ENCODE measurements at regions not wholly inside any gene's neighbourhood (a gene's known extent, or its start where the extent isn't known, plus 50 kb on each side); places are given as distances from the start of the nearest gene placed in this dataset.
A peak's percentile ranks its signal among the peaks of the same experiment; 100 is the strongest.

GRCh38 chr18:57921708-57922107 is 118.6 kb upstream of the ATP8B1 start:
- H2AFZ ChIP-seq, result no peak overlapping the region
- H3F3A ChIP-seq (ENCODE audit: insufficient read depth), result peaks cover 11% of the 10 kb centered on the region; the same call in 1 of the 2 replicates
- no peaks in the 10 kb centered on the region for H3K9me3 ChIP-seq (ENCODE audit: low read depth)
- WGBS, 2 experiments (ENCODE audit: low coverage in 1 of 2, low lambda C conversion rate in 2 of 2, missing lambda C conversion rate in 2 of 2), result 80 to 82% methylated on average over 4 of the region's 4 CpGs
- H3K27me3 ChIP-seq (replicated peaks; ENCODE audit: insufficient read depth), result no peaks in the 10 kb centered on the region; the same call in none of the 2 replicates
- no peaks in the 10 kb centered on the region for H4K20me1 ChIP-seq (ENCODE audit: insufficient read depth)
- no peaks in the 10 kb centered on the region for H3K79me2 ChIP-seq (ENCODE audit: insufficient read depth)
- TF ChIP-seq EZH2 (IDR thresholded peaks at IDR 0.05; ENCODE audit: insufficient read depth, poor library complexity, severe bottlenecking) (no peak), EZH2phosphoT487 (IDR thresholded peaks at IDR 0.05; ENCODE audit: insufficient read depth, low read depth) (no peak)
- no peak overlapping the region for H3K4me3 ChIP-seq
- no peak overlapping the region for H3K4me2 ChIP-seq (ENCODE audit: unreplicated experiment)
- peaks cover 12% of the 10 kb centered on the region for H3K4me1 ChIP-seq (ENCODE audit: insufficient read depth)
- DNase-seq, result peak; percentile 57
- H3K27ac ChIP-seq, result no peak overlapping the region
- no peaks in the 10 kb centered on the region for H3K9me2 ChIP-seq (ENCODE audit: insufficient read depth)
- in situ Hi-C loops (cut with MboI), result no loop called here
- no peaks in the 10 kb centered on the region for H3K36me3 ChIP-seq (ENCODE audit: low read depth)
- no peak overlapping the region for H3K9ac ChIP-seq

GRCh38 chr18:57920036-57920435 is 116.9 kb upstream of the ATP8B1 start:
- H3K4me2 ChIP-seq (ENCODE audit: unreplicated experiment), result no peak overlapping the region
- H3K4me1 ChIP-seq (ENCODE audit: insufficient read depth), result no peaks in the 10 kb centered on the region
- no peak overlapping the region for H3K27ac ChIP-seq
- no peak for DNase-seq
- no peaks in the 10 kb centered on the region for H3K36me3 ChIP-seq (ENCODE audit: low read depth)
- H3K27me3 ChIP-seq (replicated peaks; ENCODE audit: insufficient read depth), result no peaks in the 10 kb centered on the region; the same call in none of the 2 replicates
- no peaks in the 10 kb centered on the region for H3K9me3 ChIP-seq (ENCODE audit: low read depth)
- TF ChIP-seq EZH2phosphoT487 (IDR thresholded peaks at IDR 0.05; ENCODE audit: insufficient read depth, low read depth) (no peak), EZH2 (IDR thresholded peaks at IDR 0.05; ENCODE audit: insufficient read depth, poor library complexity, severe bottlenecking) (no peak)
- no peaks in the 10 kb centered on the region for H3K79me2 ChIP-seq (ENCODE audit: insufficient read depth)
- H2AFZ ChIP-seq, result no peak overlapping the region
- no peaks in the 10 kb centered on the region for H3K9me2 ChIP-seq (ENCODE audit: insufficient read depth)
- no peak overlapping the region for H3K9ac ChIP-seq
- WGBS, 2 experiments (ENCODE audit: low coverage in 1 of 2, low lambda C conversion rate in 2 of 2, missing lambda C conversion rate in 2 of 2), result 31 to 39% methylated on average over 1 of the region's 1 CpG
- in situ Hi-C loops (cut with MboI), result no loop called here
- H4K20me1 ChIP-seq (ENCODE audit: insufficient read depth), result no peaks in the 10 kb centered on the region
- H3K4me3 ChIP-seq, result no peak overlapping the region
- no peaks in the 10 kb centered on the region for H3F3A ChIP-seq (ENCODE audit: insufficient read depth)

- Histone ChIP-seq H3K36me3 (ENCODE audit: low read depth) (no peaks in the 10 kb centered on the region), H3K4me1 (ENCODE audit: insufficient read depth) (no peaks in the 10 kb centered on the region), H3K4me2 (ENCODE audit: unreplicated experiment) (no peak overlapping the region), H3K27ac (no peak overlapping the region), H3K79me2 (ENCODE audit: insufficient read depth) (no peaks in the 10 kb centered on the region), H3K4me3 (no peak overlapping the region), H3F3A (ENCODE audit: insufficient read depth) (no peaks in the 10 kb centered on the region), H3K9ac (no peak overlapping the region), H4K20me1 (ENCODE audit: insufficient read depth) (no peaks in the 10 kb centered on the region), H3K9me3 (ENCODE audit: low read depth) (no peaks in the 10 kb centered on the region), H2AFZ (no peak overlapping the region), H3K9me2 (ENCODE audit: insufficient read depth) (no peaks in the 10 kb centered on the region), H3K27me3 (replicated peaks; ENCODE audit: insufficient read depth) (no peaks in the 10 kb centered on the region; the same call in none of the 2 replicates)
- no peak for DNase-seq
- in situ Hi-C loops (cut with MboI), result no loop called here
- 85 to 88% methylated on average over 3 of the region's 3 CpGs for whole genome bisulfite sequencing, 2 experiments (ENCODE audit: low coverage in 1 of 2, low lambda C conversion rate in 2 of 2, missing lambda C conversion rate in 2 of 2)
- TF ChIP-seq EZH2phosphoT487 (IDR thresholded peaks at IDR 0.05; ENCODE audit: insufficient read depth, low read depth), result no peak
- TF ChIP-seq EZH2 (IDR thresholded peaks at IDR 0.05; ENCODE audit: insufficient read depth, poor library complexity, severe bottlenecking), result no peak
Measured at GRCh38 chr18:57918601-57919000, 115.5 kb upstream of the ATP8B1 start.

- no peak overlapping the region for H3K4me3 ChIP-seq
- H2AFZ ChIP-seq, result no peak overlapping the region
- 76 to 77% methylated on average over 3 of the region's 3 CpGs for WGBS, 2 experiments (ENCODE audit: low coverage in 1 of 2, low lambda C conversion rate in 2 of 2, missing lambda C conversion rate in 2 of 2)
Measured at GRCh38 chr18:57916684-57917083, 113.6 kb upstream of the ATP8B1 start.

More at GRCh38 chr18:57916684-57917083, 113.6 kb upstream of the ATP8B1 start:
- Histone ChIP-seq H3K9ac (no peak overlapping the region), H3K27me3 (replicated peaks; ENCODE audit: insufficient read depth) (no peaks in the 10 kb centered on the region; the same call in none of the 2 replicates), H3K4me2 (ENCODE audit: unreplicated experiment) (no peak overlapping the region), H3K36me3 (ENCODE audit: low read depth) (no peaks in the 10 kb centered on the region), H3F3A (ENCODE audit: insufficient read depth) (no peaks in the 10 kb centered on the region), H3K79me2 (ENCODE audit: insufficient read depth) (no peaks in the 10 kb centered on the region), H4K20me1 (ENCODE audit: insufficient read depth) (no peaks in the 10 kb centered on the region), H3K9me3 (ENCODE audit: low read depth) (no peaks in the 10 kb centered on the region), H3K9me2 (ENCODE audit: insufficient read depth) (no peaks in the 10 kb centered on the region), H3K4me1 (ENCODE audit: insufficient read depth) (no peaks in the 10 kb centered on the region), H3K27ac (no peak overlapping the region)
- DNase-seq, result no peak
- in situ Hi-C loops (cut with MboI), result no loop called here
- no peak for TF ChIP-seq EZH2 (IDR thresholded peaks at IDR 0.05; ENCODE audit: insufficient read depth, poor library complexity, severe bottlenecking)
- no peak for TF ChIP-seq EZH2phosphoT487 (IDR thresholded peaks at IDR 0.05; ENCODE audit: insufficient read depth, low read depth)

Measured in GM23248 (cell line).